C4-2B (cell line): ENCODE measurements at regions not wholly inside any gene's neighbourhood (a gene's known extent, or its start where the extent isn't known, plus 50 kb on each side); places are given as distances from the start of the nearest gene placed in this dataset.

ENCODE experiments used
- ZFX ChIP-seq: fragments of 450-650 bp; IDR thresholded peaks from 2 replicates; pipeline ENCODE4 v1.6.1; 2017
- TF ChIP-seq, protein P1 (sequence below): fragments of 450-650 bp; conservative IDR thresholded peaks from 2 replicates; pipeline ENCODE4 v1.5.1; 2017; ENCODE audit warnings: mild to moderate bottlenecking

DNA sequence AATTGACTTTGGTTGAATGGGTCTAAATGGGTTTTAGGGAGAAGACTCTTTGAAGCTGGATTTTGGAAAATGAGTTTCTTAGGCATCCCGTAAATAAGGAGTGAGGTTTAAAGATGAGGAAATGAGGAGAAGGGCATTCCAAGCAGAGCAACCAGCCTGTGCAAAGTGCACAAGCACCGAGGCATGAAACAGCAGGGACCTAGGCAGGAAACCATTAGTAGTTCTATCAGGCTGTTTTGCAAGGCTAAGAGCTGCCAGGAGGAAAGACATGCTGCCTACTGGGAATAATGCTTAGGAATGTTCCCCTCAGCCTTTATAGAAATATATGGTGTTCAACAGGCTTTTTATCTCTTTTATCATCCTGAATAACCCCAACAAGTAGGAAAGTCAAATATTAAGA lies 153.1 kb upstream of the FGGY start:
- TF ChIP-seq, protein P1, sequence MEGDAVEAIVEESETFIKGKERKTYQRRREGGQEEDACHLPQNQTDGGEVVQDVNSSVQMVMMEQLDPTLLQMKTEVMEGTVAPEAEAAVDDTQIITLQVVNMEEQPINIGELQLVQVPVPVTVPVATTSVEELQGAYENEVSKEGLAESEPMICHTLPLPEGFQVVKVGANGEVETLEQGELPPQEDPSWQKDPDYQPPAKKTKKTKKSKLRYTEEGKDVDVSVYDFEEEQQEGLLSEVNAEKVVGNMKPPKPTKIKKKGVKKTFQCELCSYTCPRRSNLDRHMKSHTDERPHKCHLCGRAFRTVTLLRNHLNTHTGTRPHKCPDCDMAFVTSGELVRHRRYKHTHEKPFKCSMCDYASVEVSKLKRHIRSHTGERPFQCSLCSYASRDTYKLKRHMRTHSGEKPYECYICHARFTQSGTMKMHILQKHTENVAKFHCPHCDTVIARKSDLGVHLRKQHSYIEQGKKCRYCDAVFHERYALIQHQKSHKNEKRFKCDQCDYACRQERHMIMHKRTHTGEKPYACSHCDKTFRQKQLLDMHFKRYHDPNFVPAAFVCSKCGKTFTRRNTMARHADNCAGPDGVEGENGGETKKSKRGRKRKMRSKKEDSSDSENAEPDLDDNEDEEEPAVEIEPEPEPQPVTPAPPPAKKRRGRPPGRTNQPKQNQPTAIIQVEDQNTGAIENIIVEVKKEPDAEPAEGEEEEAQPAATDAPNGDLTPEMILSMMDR = no peak
- TF ChIP-seq ZFX = no peak
